Left ventricle myocardium inferior (tissue), 1 donor: ENCODE measurements at regions not wholly inside any gene's neighbourhood (a gene's known extent, or its start where the extent isn't known, plus 50 kb on each side); places are given as distances from the start of the nearest gene placed in this dataset.

ENCODE experiments used
- DNase-seq: peaks from one replicate; pipeline ENCODE4 v3.0.0-alpha.2; 2020
- H3K27ac ChIP-seq: fragments of 200-600 bp; replicated peaks from 2 replicates; pipeline ENCODE4 v1.8.0; 2021
- H3K27me3 ChIP-seq: fragments of 200-600 bp; 2 replicates; pipeline ENCODE4 v1.8.0; 2021; ENCODE audit warnings: low read depth
- H3K36me3 ChIP-seq: fragments of 200-600 bp; 2 replicates; pipeline ENCODE4 v1.8.0; 2021
- H3K4me1 ChIP-seq: fragments of 200-600 bp; 2 replicates; pipeline ENCODE4 v1.8.0; 2021
- H3K4me3 ChIP-seq: fragments of 200-600 bp; 2 replicates; pipeline ENCODE4 v1.8.0; 2021; ENCODE audit warnings: mild to moderate bottlenecking, moderate library complexity
- H3K9me3 ChIP-seq: fragments of 200-600 bp; replicated peaks from 2 replicates; pipeline ENCODE4 v1.8.0; 2021
- intact Hi-C: fragments of 100-400 bp; cut with micrococcal nuclease; formaldehyde crosslinking; loops from one replicate; pipeline ENCODE4 v1.11.0; 2022
- TF ChIP-seq, protein P1 (sequence below): fragments of 200-600 bp; IDR thresholded peaks from 2 replicates; pipeline ENCODE4 v1.8.0; 2021; ENCODE audit warnings: antibody characterized with exemption, mild to moderate bottlenecking, borderline replicate concordance
- donor health status: DM: no; HTN: yes; CAD: no; lungs with severe emphysema.

DNA sequence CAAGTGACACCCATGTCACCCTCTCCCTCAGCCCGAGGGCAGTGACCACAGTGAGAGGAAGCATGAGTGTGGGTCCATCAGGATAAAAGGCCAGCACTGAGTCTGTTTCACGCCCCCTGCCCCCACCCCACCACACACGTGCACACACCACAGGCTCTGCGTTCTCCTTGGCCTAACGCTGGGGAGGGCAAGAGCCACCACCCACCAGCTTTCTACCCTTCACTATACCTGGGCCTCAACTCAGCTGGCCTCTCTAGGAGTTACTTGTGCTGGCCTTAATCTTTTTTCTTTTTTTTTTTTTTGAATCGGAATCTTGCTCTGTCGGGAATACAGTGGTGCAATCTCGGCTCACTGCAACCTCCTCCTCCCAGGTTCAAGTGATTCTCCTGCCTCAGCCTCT, 140.5 kb downstream of the ZFP36L2 start:
- Histone ChIP-seq H3K36me3 (peaks cover 5% of the 10 kb centered on the region), H3K27ac (peak overlapping the region; percentile 96), H3K9me3 (peaks cover 12% of the 10 kb centered on the region), H3K4me3 (no peak overlapping the region), H3K27me3 (no peaks in the 10 kb centered on the region), H3K4me1 (peaks cover 68% of the 10 kb centered on the region)
- TF ChIP-seq, protein P1, sequence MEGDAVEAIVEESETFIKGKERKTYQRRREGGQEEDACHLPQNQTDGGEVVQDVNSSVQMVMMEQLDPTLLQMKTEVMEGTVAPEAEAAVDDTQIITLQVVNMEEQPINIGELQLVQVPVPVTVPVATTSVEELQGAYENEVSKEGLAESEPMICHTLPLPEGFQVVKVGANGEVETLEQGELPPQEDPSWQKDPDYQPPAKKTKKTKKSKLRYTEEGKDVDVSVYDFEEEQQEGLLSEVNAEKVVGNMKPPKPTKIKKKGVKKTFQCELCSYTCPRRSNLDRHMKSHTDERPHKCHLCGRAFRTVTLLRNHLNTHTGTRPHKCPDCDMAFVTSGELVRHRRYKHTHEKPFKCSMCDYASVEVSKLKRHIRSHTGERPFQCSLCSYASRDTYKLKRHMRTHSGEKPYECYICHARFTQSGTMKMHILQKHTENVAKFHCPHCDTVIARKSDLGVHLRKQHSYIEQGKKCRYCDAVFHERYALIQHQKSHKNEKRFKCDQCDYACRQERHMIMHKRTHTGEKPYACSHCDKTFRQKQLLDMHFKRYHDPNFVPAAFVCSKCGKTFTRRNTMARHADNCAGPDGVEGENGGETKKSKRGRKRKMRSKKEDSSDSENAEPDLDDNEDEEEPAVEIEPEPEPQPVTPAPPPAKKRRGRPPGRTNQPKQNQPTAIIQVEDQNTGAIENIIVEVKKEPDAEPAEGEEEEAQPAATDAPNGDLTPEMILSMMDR: no peak
- DNase-seq: no peak
- intact Hi-C loops: no loop called here

DNA sequence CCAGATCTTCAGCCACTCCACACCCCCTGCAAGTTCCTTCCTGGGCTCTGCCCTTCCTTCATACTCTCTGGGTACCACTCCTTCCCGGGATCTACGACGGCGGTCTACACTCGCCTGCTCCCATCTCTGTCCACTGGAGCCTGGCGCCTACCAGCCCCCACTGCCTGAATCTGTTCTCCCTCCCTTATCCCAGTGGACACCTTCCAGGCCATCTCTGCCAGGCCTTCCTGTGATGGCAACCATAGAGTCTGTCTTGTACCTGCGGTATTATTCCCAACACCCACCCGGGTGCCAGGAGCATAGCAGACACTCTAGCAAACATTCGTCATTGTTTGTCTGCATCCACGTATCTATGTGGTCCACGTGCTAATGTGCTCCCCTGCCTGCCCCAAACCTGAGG, 140.9 kb downstream of the ZFP36L2 start:
- H3K27me3 ChIP-seq: no peaks in the 10 kb centered on the region
- intact Hi-C loops: no loop called here
- peaks cover 8% of the 10 kb centered on the region for H3K9me3 ChIP-seq
- TF ChIP-seq, protein P1: no peak
- peak overlapping the region; percentile 96 for H3K27ac ChIP-seq
- H3K4me1 ChIP-seq: peaks cover 71% of the 10 kb centered on the region
- H3K36me3 ChIP-seq: peaks cover 1% of the 10 kb centered on the region
- DNase-seq: no peak
- no peak overlapping the region for H3K4me3 ChIP-seq

DNA sequence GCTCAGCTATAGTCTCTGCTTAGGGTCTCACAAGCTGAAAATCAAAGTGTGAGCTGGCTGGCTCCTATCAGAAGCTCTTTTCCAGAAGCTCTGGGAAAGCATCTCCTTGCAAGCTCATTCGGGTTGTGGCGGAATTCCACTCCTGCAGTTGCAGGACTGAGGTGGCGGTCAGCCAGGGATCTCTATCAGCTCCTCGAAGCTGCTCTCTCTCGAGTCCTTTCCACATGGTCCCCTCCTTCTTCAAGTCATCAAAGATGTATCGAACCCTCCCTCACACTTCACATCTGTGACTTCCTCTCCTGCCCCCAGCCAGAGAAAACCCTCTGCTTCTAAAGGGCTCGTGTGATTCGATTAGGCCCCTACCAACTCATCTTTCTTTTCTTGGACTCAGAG, 141.7 kb downstream of the ZFP36L2 start:
- H3K36me3 ChIP-seq: no peaks in the 10 kb centered on the region
- H3K4me1 ChIP-seq: peaks cover 72% of the 10 kb centered on the region
- no peaks in the 10 kb centered on the region for H3K9me3 ChIP-seq
- no peak overlapping the region for H3K4me3 ChIP-seq
- H3K27ac ChIP-seq: peak overlapping the region; percentile 96
- TF ChIP-seq, protein P1: no peak
- H3K27me3 ChIP-seq: no peaks in the 10 kb centered on the region
- peak; percentile 77 for DNase-seq
- intact Hi-C loops: no loop called here

DNA sequence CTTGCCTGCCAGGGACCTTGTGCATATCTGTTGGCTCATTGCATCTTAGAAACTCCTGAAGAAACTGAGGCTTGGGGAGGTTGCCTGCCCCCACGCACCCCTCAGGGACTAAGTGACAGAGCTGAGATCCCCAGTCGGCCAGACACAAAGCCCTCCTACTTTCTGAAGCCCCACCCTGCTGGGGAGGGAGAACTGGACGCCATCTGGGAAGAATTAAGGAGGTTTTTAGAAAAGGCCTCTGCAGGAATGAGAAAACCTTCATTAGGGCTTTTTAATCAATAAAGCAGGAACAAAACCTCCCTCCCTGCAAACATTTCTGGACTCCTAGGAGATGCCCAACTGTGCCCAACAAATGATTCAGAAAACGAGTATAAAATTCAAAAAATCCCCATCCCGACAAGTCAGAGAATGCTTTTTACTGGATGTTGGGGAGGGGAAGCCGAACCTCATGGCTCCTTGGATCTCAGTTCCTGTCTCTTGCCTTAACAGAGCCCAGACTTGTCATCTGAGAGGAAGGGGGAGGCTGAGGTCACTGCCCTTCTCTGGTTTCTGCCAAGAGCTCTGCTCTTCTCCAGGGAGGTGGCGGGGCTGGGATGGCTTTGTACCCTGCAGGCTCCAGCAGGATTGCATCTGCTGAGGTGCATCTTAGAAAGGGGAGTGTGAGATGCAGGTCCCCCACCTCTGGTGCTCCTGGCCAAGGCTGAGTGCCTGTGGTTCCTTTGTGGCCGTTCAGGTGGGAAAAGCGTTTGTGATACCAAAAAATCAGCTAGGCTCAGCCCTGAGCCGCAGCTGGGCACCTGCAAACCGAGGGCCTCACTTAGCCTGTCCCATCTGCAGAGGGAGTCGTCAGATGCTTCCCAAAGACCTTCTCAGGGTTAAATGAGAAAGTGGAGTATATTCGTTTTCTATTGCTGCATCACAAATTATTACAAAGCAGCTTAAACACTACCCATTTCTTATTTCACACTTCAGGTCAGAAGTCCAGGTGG, 142.4 kb downstream of the ZFP36L2 start:
- H3K4me1 ChIP-seq: peaks cover 79% of the 10 kb centered on the region

DNA sequence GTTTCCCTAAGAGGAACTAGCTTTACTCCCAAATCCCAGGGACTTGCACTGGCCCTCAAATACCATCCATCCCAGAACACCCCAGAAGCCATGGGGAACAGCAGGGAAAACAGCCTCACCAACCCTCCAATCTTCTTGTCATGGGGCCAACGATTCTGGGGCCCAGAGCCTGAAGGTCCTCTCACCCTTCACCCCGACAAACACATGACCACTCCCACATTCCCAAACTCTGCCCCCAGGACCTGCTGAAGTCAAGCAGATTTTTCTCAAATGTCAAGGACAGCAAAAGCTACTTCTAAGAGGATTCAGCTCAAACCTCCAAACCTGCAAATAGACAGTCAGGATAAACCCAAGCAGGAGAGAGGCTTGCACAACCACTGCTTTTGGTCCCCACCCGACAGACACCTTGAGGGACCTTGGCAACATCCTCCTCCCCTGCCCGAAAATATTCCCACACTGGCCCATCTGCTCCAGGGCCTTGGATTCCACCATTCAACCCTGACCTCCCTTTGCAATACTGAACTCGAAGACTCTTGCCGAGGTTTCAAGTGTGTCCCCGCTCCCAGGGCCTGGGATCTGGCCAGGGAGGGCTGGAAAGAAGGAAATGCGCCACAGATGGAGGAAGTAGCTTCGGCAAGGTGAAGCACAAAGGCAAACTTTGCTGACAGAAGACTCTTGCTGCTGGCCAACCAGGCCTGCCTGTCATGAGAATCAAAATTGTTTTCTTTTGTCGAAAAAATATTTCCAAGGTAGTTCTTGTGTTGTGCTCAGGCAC, 143.3 kb downstream of the ZFP36L2 start:
- Histone ChIP-seq H3K36me3 (no peaks in the 10 kb centered on the region), H3K4me3 (no peak overlapping the region), H3K27ac (peak overlapping the region; percentile 96), H3K4me1 (peaks cover 82% of the 10 kb centered on the region), H3K9me3 (no peaks in the 10 kb centered on the region), H3K27me3 (no peaks in the 10 kb centered on the region)
- DNase-seq: no peak
- intact Hi-C loops: no loop called here
- TF ChIP-seq, protein P1: no peak

More for the DNA sequence above, 142.4 kb downstream of the ZFP36L2 start:
- Histone ChIP-seq H3K36me3 (no peaks in the 10 kb centered on the region), H3K27me3 (no peaks in the 10 kb centered on the region), H3K4me3 (no peak overlapping the region), H3K27ac (peak overlapping the region; percentile 96), H3K9me3 (no peaks in the 10 kb centered on the region)
- TF ChIP-seq, protein P1: no peak
- peak; percentile 54 for DNase-seq
- intact Hi-C loops: no loop called here
